ENCODE measurements at regions not wholly inside any gene's neighbourhood (a gene's known extent, or its start where the extent isn't known, plus 50 kb on each side); places are given as distances from the start of the nearest gene placed in this dataset.

GRCh38 chr20:51313358-51313827 lies 229.1 kb downstream of the NFATC2 start:
- no peak for TF ChIP-seq CTCF (IDR thresholded peaks at IDR 0.05; ENCODE audit: low read depth, low read length, missing control alignments)
- DNase-seq (ENCODE audit: extremely low read depth, low read depth), result no peak
- H3K4me3 ChIP-seq (replicated peaks; ENCODE audit: low read depth, low read length), result no peak overlapping the region

DNA sequence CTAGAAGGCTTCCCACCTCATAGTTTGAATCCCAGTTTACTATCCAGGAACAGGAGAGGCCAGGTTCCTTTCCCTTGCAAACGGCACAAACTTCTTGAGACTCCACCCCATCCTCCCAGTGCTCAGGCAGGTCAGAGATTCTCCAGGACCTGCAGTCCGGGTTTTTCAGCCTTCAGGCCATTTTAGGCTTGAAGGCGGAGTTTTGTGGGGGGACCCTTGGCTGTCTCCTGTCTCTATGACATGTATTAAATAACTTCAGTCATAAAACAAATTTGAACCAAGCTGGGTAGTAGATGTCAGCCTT lies 230.1 kb downstream of the NFATC2 start:
- no peak for DNase-seq (ENCODE audit: extremely low read depth, low read depth)
- no peak for TF ChIP-seq CTCF (IDR thresholded peaks at IDR 0.05; ENCODE audit: low read depth, low read length, missing control alignments)
- no peak overlapping the region for H3K4me3 ChIP-seq (replicated peaks; ENCODE audit: low read depth, low read length)

- H3K4me3 ChIP-seq (replicated peaks; ENCODE audit: low read depth, low read length), result no peak overlapping the region
- no peak for DNase-seq (ENCODE audit: extremely low read depth, low read depth)
- no peak for TF ChIP-seq CTCF (IDR thresholded peaks at IDR 0.05; ENCODE audit: low read depth, low read length, missing control alignments)
These were observed 230.7 kb downstream of the NFATC2 start for GRCh38 chr20:51311636-51312479.

- DNase-seq (ENCODE audit: extremely low read depth, low read depth), result no peak
- H3K4me3 ChIP-seq (replicated peaks; ENCODE audit: low read depth, low read length), result no peak overlapping the region
- no peak for TF ChIP-seq CTCF (IDR thresholded peaks at IDR 0.05; ENCODE audit: low read depth, low read length, missing control alignments)
These were observed 232.3 kb downstream of the NFATC2 start for GRCh38 chr20:51310216-51310615.

DNA sequence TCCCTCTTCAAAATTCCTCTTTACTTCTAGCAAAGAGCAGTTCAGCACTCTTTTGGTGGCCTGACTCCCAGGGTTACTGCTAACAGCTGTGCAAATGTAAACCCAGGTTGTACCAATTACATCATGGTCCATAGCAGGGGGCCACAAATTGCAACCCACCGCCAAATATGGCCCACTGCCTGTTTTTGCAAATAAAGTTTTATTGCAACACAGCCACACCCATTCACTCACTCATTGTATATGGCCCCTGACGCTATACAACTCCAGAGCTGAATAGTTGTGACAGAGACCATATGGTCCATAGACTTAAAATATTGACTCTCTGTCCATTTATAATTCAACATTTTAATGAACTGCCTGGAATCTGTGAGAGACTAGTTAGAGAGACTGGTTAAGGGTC lies 233.4 kb downstream of the NFATC2 start:
- no peak for TF ChIP-seq CTCF (IDR thresholded peaks at IDR 0.05; ENCODE audit: low read depth, low read length, missing control alignments)
- no peak overlapping the region for H3K4me3 ChIP-seq (replicated peaks; ENCODE audit: low read depth, low read length)
- DNase-seq (ENCODE audit: extremely low read depth, low read depth), result no peak

GRCh38 chr20:51306521-51307358 lies 235.8 kb downstream of the NFATC2 start:
- DNase-seq (ENCODE audit: extremely low read depth, low read depth), result no peak
- TF ChIP-seq CTCF (IDR thresholded peaks at IDR 0.05; ENCODE audit: low read depth, low read length, missing control alignments), result peak; percentile 90
- no peak overlapping the region for H3K4me3 ChIP-seq (replicated peaks; ENCODE audit: low read depth, low read length)
